ENCODE measurements at regions not wholly inside any gene's neighbourhood (a gene's known extent, or its start where the extent isn't known, plus 50 kb on each side); places are given as distances from the start of the nearest gene placed in this dataset.

DNA sequence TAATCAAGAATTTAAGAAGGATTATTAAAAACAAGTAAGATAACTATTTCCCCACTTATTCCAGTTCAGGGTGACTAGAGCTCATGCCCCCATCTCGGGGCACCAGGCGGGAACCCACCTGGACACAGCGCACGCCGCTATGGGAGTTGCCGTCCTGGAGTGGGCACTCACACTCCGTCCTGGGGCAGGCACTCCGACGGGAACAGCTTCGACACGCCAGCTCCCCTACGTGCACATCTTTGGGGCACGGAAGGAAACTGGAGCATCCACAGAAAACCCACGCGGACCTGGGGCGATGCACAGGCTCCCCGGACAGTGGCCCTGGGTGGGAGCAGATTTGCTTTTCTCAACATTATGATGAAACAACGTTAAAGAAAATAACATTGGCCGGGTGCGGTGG lies 52.0 kb upstream of the GATA5 start:
- Histone ChIP-seq H3K4me3 (no peak overlapping the region), H3K4me1 (no peaks in the 10 kb centered on the region), H3K27me3 (peaks cover 0 to 78% of the 10 kb centered on the region in 2 donors), H3K9me3 (no peaks in the 10 kb centered on the region), H3K27ac (no peak overlapping the region), H3K36me3 (no peaks in the 10 kb centered on the region)
- DNase-seq (ENCODE audit: low spot score in 2 of 2), result no peak
- intact Hi-C loops (cut with DNase I; ENCODE audit: low total_unique reads), result no loop called here
- TF ChIP-seq POLR2AphosphoS5 (IDR thresholded peaks at IDR 0.05), result no peak
- TF ChIP-seq CTCF (IDR thresholded peaks at IDR 0.05), result no peak
- no peak for TF ChIP-seq POLR2A (IDR thresholded peaks at IDR 0.05)

GRCh38 chr20:62528983-62529891 lies 53.4 kb upstream of the GATA5 start:
- Histone ChIP-seq H3K4me3 (no peak overlapping the region), H3K4me1 (no peaks in the 10 kb centered on the region), H3K36me3 (no peaks in the 10 kb centered on the region), H3K27me3 (peaks cover 0 to 73% of the 10 kb centered on the region in 2 donors), H3K27ac (no peak overlapping the region), H3K9me3 (no peaks in the 10 kb centered on the region)
- intact Hi-C loops (cut with DNase I; ENCODE audit: low total_unique reads), result no loop called here
- no peak for TF ChIP-seq CTCF (IDR thresholded peaks at IDR 0.05)
- no peak for TF ChIP-seq POLR2A (IDR thresholded peaks at IDR 0.05)
- DNase-seq (ENCODE audit: low spot score in 2 of 2), result no peak

DNA sequence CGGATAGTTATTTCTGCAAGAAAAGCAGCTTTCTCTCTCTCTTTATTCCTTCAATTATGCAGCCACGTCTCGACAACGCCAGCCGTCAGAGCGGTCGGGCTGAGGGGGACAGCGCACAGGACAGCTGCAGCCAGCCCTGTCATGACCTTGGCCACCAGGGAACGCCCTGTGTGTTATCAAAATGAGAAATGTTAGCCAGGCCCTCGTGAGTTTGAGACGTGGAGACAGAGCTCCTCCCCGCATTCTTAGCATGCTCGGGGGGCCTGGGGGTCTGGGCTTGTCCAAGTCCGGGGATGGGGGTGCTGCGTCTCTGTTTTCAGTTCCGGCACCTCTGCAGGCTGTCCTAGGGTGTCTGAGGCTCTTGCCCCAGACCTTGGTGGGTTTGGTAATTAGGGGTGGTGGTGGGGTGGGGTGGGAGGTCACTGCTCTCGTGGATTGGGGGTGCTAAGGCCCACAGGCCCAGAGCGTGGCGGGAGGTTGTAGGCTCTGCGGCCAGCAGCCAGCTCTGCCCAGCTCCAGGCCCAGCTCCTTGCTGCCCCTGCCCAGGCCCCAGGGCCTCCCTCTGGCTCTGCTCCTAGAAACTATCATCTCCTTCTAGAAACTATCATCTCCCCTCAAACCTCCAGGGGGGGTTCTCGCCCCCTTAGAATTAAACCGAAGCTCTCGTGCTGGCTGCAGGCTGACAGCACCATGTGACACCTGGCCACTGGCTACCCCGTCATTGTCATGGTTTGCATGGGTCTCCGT lies 54.3 kb upstream of the GATA5 start:
- Histone ChIP-seq H3K4me1 (no peaks in the 10 kb centered on the region), H3K27ac (no peak overlapping the region), H3K36me3 (no peaks in the 10 kb centered on the region), H3K4me3 (no peak overlapping the region), H3K27me3 (peaks cover 0 to 64% of the 10 kb centered on the region in 2 donors), H3K9me3 (no peaks in the 10 kb centered on the region)
- TF ChIP-seq POLR2A (IDR thresholded peaks at IDR 0.05) (no peak), CTCF (IDR thresholded peaks at IDR 0.05) (no peak), POLR2AphosphoS5 (IDR thresholded peaks at IDR 0.05) (no peak)
- intact Hi-C loops (cut with DNase I; ENCODE audit: low total_unique reads), result no loop called here
- no peak for DNase-seq (ENCODE audit: low spot score in 2 of 2)

GRCh38 chr20:62530643-62531032 lies 54.8 kb upstream of the GATA5 start:
- Histone ChIP-seq H3K4me3 (no peak overlapping the region), H3K4me1 (no peaks in the 10 kb centered on the region), H3K27ac (no peak overlapping the region), H3K36me3 (no peaks in the 10 kb centered on the region), H3K9me3 (no peaks in the 10 kb centered on the region), H3K27me3 (peaks cover 0 to 60% of the 10 kb centered on the region in 2 donors)
- intact Hi-C loops (cut with DNase I; ENCODE audit: low total_unique reads), result no loop called here
- DNase-seq (ENCODE audit: low spot score in 2 of 2), result no peak
- no peak for TF ChIP-seq CTCF (IDR thresholded peaks at IDR 0.05)
- TF ChIP-seq POLR2A (IDR thresholded peaks at IDR 0.05), result no peak
- TF ChIP-seq POLR2AphosphoS5 (IDR thresholded peaks at IDR 0.05), result no peak
